Stimulated activated CD8-positive, alpha-beta memory T cell treated with anti-CD3 and anti-CD28 coated beads, Interleukin-7, amount 100 ng/mL, for 48 hours (primary cell): ENCODE measurements at regions not wholly inside any gene's neighbourhood (a gene's known extent, or its start where the extent isn't known, plus 50 kb on each side); places are given as distances from the start of the nearest gene placed in this dataset.

Source experiments
- DNase-seq, 2 donors: peaks; one replicate each; pipeline ENCODE4 v3.0.0-alpha.2; 2020; ENCODE audit warnings: low read depth in 1 of 2; ENCODE audit errors: extremely low read depth in 1 of 2

- DNase-seq = no peak
Measured at GRCh38 chr22:18731075-18731666, 119.5 kb upstream of the RIMBP3 start.

GRCh38 chr22:18730410-18730809 lies 118.7 kb upstream of the RIMBP3 start:
- DNase-seq = peak in 1 of 2 donors; percentile 45
